Ectodermal cell (in vitro differentiated cells): ENCODE measurements at regions not wholly inside any gene's neighbourhood (a gene's known extent, or its start where the extent isn't known, plus 50 kb on each side); places are given as distances from the start of the nearest gene placed in this dataset.

Experiments
- H3K27ac ChIP-seq: 2 replicates; pipeline ENCODE4 v1.7.0; 2013; ENCODE audit warnings: mild to moderate bottlenecking, low read depth, low read length; ENCODE audit not compliant: insufficient read depth, poor library complexity, severe bottlenecking
- H3K27me3 ChIP-seq: 2 replicates; pipeline ENCODE4 v1.7.0; 2013; ENCODE audit warnings: mild to moderate bottlenecking, low read length; ENCODE audit not compliant: insufficient read depth, control insufficient read depth, poor library complexity, severe bottlenecking
- H3K36me3 ChIP-seq: one replicate; pipeline ENCODE4 v1.7.0; 2013; ENCODE audit warnings: low read length; ENCODE audit not compliant: control insufficient read depth, insufficient read depth
- H3K4me1 ChIP-seq: one replicate; pipeline ENCODE4 v1.7.0; 2013; ENCODE audit warnings: low read length; ENCODE audit not compliant: control insufficient read depth, insufficient read depth
- H3K4me3 ChIP-seq: 2 replicates; pipeline ENCODE4 v1.7.0; 2013; ENCODE audit warnings: low read depth, low read length, control low read depth; ENCODE audit not compliant: insufficient read depth
- H3K9me3 ChIP-seq: 2 replicates; pipeline ENCODE4 v1.7.0; 2013; ENCODE audit warnings: mild to moderate bottlenecking, low read length, moderate library complexity; ENCODE audit not compliant: control insufficient read depth
- WGBS, 2 experiments: methylation state at CpG; one replicate each; pipeline ENCODE4 v1.1.7; 2013; ENCODE audit warnings: missing lambda C conversion rate in 2 of 2; 5-methylcytosine and 5-hydroxymethylcytosine counted together

- 76 to 81% methylated on average over 6 of the region's 6 CpGs for WGBS, 2 experiments
- H3K36me3 ChIP-seq: no peaks in the 10 kb centered on the region
- no peaks in the 10 kb centered on the region for H3K4me1 ChIP-seq
- no peak overlapping the region for H3K27ac ChIP-seq
- H3K4me3 ChIP-seq: no peak overlapping the region
- H3K27me3 ChIP-seq: no peaks in the 10 kb centered on the region
- H3K9me3 ChIP-seq: no peaks in the 10 kb centered on the region
Observed at GRCh38 chr17:45648642-45649041, 135.5 kb upstream of the CRHR1 start.

GRCh38 chr17:45649796-45650195 lies 134.3 kb upstream of the CRHR1 start:
- 93 to 94% methylated on average over 5 of the region's 5 CpGs for WGBS, 2 experiments
- no peaks in the 10 kb centered on the region for H3K36me3 ChIP-seq
- H3K27ac ChIP-seq: no peak overlapping the region
- no peak overlapping the region for H3K4me3 ChIP-seq
- H3K4me1 ChIP-seq: no peaks in the 10 kb centered on the region
- H3K27me3 ChIP-seq: no peaks in the 10 kb centered on the region
- H3K9me3 ChIP-seq: no peaks in the 10 kb centered on the region

- H3K27ac ChIP-seq: no peak overlapping the region
- 58 to 66% methylated on average over 10 of the region's 10 CpGs for WGBS, 2 experiments
- no peak overlapping the region for H3K4me3 ChIP-seq
- no peaks in the 10 kb centered on the region for H3K4me1 ChIP-seq
- no peaks in the 10 kb centered on the region for H3K9me3 ChIP-seq
- no peaks in the 10 kb centered on the region for H3K36me3 ChIP-seq
- no peaks in the 10 kb centered on the region for H3K27me3 ChIP-seq
Observed at GRCh38 chr17:45650561-45650960, 133.6 kb upstream of the CRHR1 start.

- H3K4me3 ChIP-seq: no peak overlapping the region
- no peaks in the 10 kb centered on the region for H3K4me1 ChIP-seq
- no peaks in the 10 kb centered on the region for H3K36me3 ChIP-seq
- no peaks in the 10 kb centered on the region for H3K9me3 ChIP-seq
- H3K27ac ChIP-seq: no peak overlapping the region
- 77 to 87% methylated on average over 8 of the region's 8 CpGs for WGBS, 2 experiments
- no peaks in the 10 kb centered on the region for H3K27me3 ChIP-seq
Observed at GRCh38 chr17:45651145-45651709, 132.9 kb upstream of the CRHR1 start.

DNA sequence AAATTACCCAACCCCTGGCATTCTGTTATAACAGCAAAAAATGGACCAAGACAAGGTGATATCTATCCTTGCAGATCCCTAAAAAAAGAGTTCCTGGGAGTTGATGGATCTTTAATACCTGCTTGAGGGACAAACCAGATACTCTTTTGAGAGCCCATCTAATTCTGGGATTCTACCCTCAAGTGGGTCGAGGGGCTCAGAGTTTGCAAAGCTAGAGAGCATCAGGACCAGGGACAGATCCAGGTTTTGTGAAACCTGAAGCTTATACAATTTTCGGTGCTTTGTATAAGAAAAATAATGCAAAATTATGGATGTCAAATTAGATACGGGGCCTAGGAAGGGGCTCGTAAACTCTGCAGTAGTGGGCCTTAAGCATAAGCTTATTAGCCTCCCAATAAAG lies 130.5 kb upstream of the CRHR1 start:
- H3K4me3 ChIP-seq: no peak overlapping the region
- no peaks in the 10 kb centered on the region for H3K9me3 ChIP-seq
- no peaks in the 10 kb centered on the region for H3K4me1 ChIP-seq
- H3K36me3 ChIP-seq: no peaks in the 10 kb centered on the region
- no peaks in the 10 kb centered on the region for H3K27me3 ChIP-seq
- WGBS, 2 experiments: 80 to 82% methylated on average over 4 of the region's 4 CpGs
- H3K27ac ChIP-seq: no peak overlapping the region

GRCh38 chr17:45656527-45657181 lies 127.5 kb upstream of the CRHR1 start:
- Histone ChIP-seq H3K4me1 (no peaks in the 10 kb centered on the region), H3K27ac (no peak overlapping the region), H3K4me3 (no peak overlapping the region), H3K9me3 (no peaks in the 10 kb centered on the region), H3K27me3 (no peaks in the 10 kb centered on the region), H3K36me3 (no peaks in the 10 kb centered on the region)
- WGBS, 2 experiments: 92 to 93% methylated on average over 11 of the region's 11 CpGs

- Histone ChIP-seq H3K9me3 (no peaks in the 10 kb centered on the region), H3K27me3 (no peaks in the 10 kb centered on the region), H3K4me3 (no peak overlapping the region), H3K4me1 (no peaks in the 10 kb centered on the region), H3K36me3 (no peaks in the 10 kb centered on the region), H3K27ac (no peak overlapping the region)
- 38 to 45% methylated on average over 4 of the region's 4 CpGs for WGBS, 2 experiments
Observed at GRCh38 chr17:45660474-45660873, 123.6 kb upstream of the CRHR1 start.

DNA sequence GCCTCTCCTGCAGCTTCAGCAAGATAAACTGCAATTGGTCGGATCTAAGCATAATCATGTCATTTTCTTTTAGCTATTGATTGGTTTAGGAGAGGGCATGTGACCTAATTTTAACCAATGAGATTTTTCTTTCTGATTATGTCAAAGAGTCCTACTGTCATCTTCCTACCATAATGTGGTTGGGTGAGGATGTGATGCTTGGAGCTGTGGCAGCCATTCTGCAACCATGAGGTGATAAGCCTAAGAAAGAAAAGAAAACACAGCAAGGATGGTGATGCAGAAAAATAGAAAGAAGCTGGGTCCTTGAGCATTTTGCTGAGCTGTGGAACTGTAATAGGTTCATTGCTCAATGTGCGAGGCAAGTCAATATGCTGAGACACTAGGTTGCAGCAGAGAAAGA lies 121.7 kb upstream of the CRHR1 start:
- no peak overlapping the region for H3K27ac ChIP-seq
- H3K27me3 ChIP-seq: no peaks in the 10 kb centered on the region
- H3K4me1 ChIP-seq: no peaks in the 10 kb centered on the region
- 92 to 95% methylated on average over 2 of the region's 2 CpGs for WGBS, 2 experiments
- H3K4me3 ChIP-seq: no peak overlapping the region
- H3K36me3 ChIP-seq: no peaks in the 10 kb centered on the region
- H3K9me3 ChIP-seq: no peaks in the 10 kb centered on the region

GRCh38 chr17:45663772-45664171 lies 120.3 kb upstream of the CRHR1 start:
- Histone ChIP-seq H3K9me3 (no peaks in the 10 kb centered on the region), H3K36me3 (no peaks in the 10 kb centered on the region), H3K4me1 (no peaks in the 10 kb centered on the region), H3K27ac (no peak overlapping the region), H3K4me3 (no peak overlapping the region), H3K27me3 (no peaks in the 10 kb centered on the region)
- 91 to 100% methylated on average over 1 of the region's 1 CpG for WGBS, 2 experiments

GRCh38 chr17:45664921-45665320 lies 119.2 kb upstream of the CRHR1 start:
- WGBS, 2 experiments: 79 to 80% methylated on average over 6 of the region's 6 CpGs
- H3K4me3 ChIP-seq: no peak overlapping the region
- H3K36me3 ChIP-seq: no peaks in the 10 kb centered on the region
- H3K4me1 ChIP-seq: no peaks in the 10 kb centered on the region
- H3K27ac ChIP-seq: no peak overlapping the region
- no peaks in the 10 kb centered on the region for H3K27me3 ChIP-seq
- H3K9me3 ChIP-seq: no peaks in the 10 kb centered on the region
